WTC11 (cell line): ENCODE measurements at regions not wholly inside any gene's neighbourhood (a gene's known extent, or its start where the extent isn't known, plus 50 kb on each side); places are given as distances from the start of the nearest gene placed in this dataset.

Experiments
- ATAC-seq: fragments of 200-7000 bp; cut with Tn5 transposase; 2 replicates; pipeline ENCODE4 v1.10.0; 2021; ENCODE audit warnings: mild to moderate bottlenecking, moderate library complexity
- CTCF ChIA-PET: fragments of 300-600 bp; sonication (Branson Sonifier 250); formaldehyde crosslinking; loops from one replicate; lab custom pipeline; 2021; ENCODE audit warnings: antibody characterized with exemption; lab: Charles Lee
- POLR2A ChIA-PET: fragments of 350-600 bp; sonication (Branson Sonifier 250); formaldehyde crosslinking; loops from one replicate; lab custom pipeline; 2021; ENCODE audit warnings: antibody characterized with exemption; lab: Charles Lee
- DNase-seq: peaks from one replicate; pipeline ENCODE4 v3.0.0; 2021; ENCODE audit warnings: low spot score
- H3K27ac Mint-ChIP-seq: 2 replicates; pipeline ENCODE4 v1.8.0; 2021; ENCODE audit warnings: mixed read lengths
- H3K27me3 Mint-ChIP-seq: 2 replicates; pipeline ENCODE4 v1.8.0; 2021; ENCODE audit warnings: low read depth, mild to moderate bottlenecking, moderate library complexity, mixed read lengths
- H3K36me3 Mint-ChIP-seq: 2 replicates; pipeline ENCODE4 v1.8.0; 2021; ENCODE audit warnings: mixed read lengths
- H3K4me1 Mint-ChIP-seq: 2 replicates; pipeline ENCODE4 v1.8.0; 2022; ENCODE audit warnings: mixed read lengths
- H3K4me3 Mint-ChIP-seq: 2 replicates; pipeline ENCODE4 v1.8.0; 2021; ENCODE audit warnings: mild to moderate bottlenecking, moderate library complexity, mixed read lengths
- H3K9me3 Mint-ChIP-seq: 2 replicates; pipeline ENCODE4 v1.8.0; 2021; ENCODE audit warnings: mixed read lengths
- AR ChIP-seq: fragments of 250-450 bp; sonication (Bioruptor Pico); IDR thresholded peaks from 2 replicates; pipeline ENCODE4 v1.9.0; 2021; ENCODE audit warnings: mild to moderate bottlenecking
- ATF1 ChIP-seq: sonication (generic); formaldehyde crosslinking; IDR thresholded peaks from 2 replicates; pipeline ENCODE4 v1.8.1; 2023; ENCODE audit warnings: mild to moderate bottlenecking, moderate library complexity, missing genetic modification reagents
- CDX4 ChIP-seq: fragments of 250-450 bp; sonication (Bioruptor Pico); IDR thresholded peaks from 2 replicates; pipeline ENCODE4 v1.9.0; 2021; ENCODE audit warnings: moderate library complexity, mild to moderate bottlenecking, inconsistent platforms, borderline replicate concordance
- CREM ChIP-seq: sonication (generic); formaldehyde crosslinking; IDR thresholded peaks from 2 replicates; pipeline ENCODE4 v1.8.1; 2022; ENCODE audit warnings: mild to moderate bottlenecking, missing genetic modification reagents, moderate library complexity
- FOXJ3 ChIP-seq: sonication (generic); formaldehyde crosslinking; IDR thresholded peaks from 2 replicates; pipeline ENCODE4 v1.9.0; 2021; ENCODE audit warnings: missing genetic modification reagents, mild to moderate bottlenecking, borderline replicate concordance
- FOXK1 ChIP-seq: sonication (generic); formaldehyde crosslinking; IDR thresholded peaks from 2 replicates; pipeline ENCODE4 v1.8.0; 2022; ENCODE audit warnings: mild to moderate bottlenecking, moderate library complexity, missing genetic modification reagents
- FOXP4 ChIP-seq: sonication (generic); formaldehyde crosslinking; IDR thresholded peaks from 2 replicates; pipeline ENCODE4 v1.8.0; 2022; ENCODE audit warnings: mild to moderate bottlenecking, missing genetic modification reagents
- GRHL2 ChIP-seq: fragments of 250-450 bp; sonication (Bioruptor Pico); IDR thresholded peaks from 2 replicates; pipeline ENCODE4 v1.8.0; 2022; ENCODE audit warnings: mild to moderate bottlenecking, moderate library complexity; ENCODE audit not compliant: insufficient replicate concordance, severe bottlenecking
- GTF2I ChIP-seq: fragments of 250-450 bp; sonication (Bioruptor Pico); conservative IDR thresholded peaks from 2 replicates; pipeline ENCODE4 v1.4.0; 2021; ENCODE audit warnings: mild to moderate bottlenecking
- IRF1 ChIP-seq: sonication (generic); formaldehyde crosslinking; IDR thresholded peaks from 2 replicates; pipeline ENCODE4 v1.8.0; 2023; ENCODE audit warnings: missing genetic modification reagents
- IRF2 ChIP-seq: sonication (generic); formaldehyde crosslinking; IDR thresholded peaks from 2 replicates; pipeline ENCODE4 v1.8.0; 2022; ENCODE audit warnings: low read depth, missing genetic modification reagents, borderline replicate concordance
- JAZF1 ChIP-seq: fragments of 250-450 bp; sonication (Bioruptor Pico); IDR thresholded peaks from 2 replicates; pipeline ENCODE4 v1.9.0; 2021; ENCODE audit warnings: moderate library complexity, mild to moderate bottlenecking, inconsistent platforms
- KAT7 ChIP-seq: sonication (generic); formaldehyde crosslinking; IDR thresholded peaks from 2 replicates; pipeline ENCODE4 v1.8.1; 2023; ENCODE audit warnings: missing genetic modification reagents, mild to moderate bottlenecking, borderline replicate concordance
- NFATC4 ChIP-seq: fragments of 250-450 bp; sonication (Bioruptor Pico); IDR thresholded peaks from 2 replicates; pipeline ENCODE4 v1.9.0; 2021; ENCODE audit warnings: mild to moderate bottlenecking
- NFYB ChIP-seq: sonication (generic); formaldehyde crosslinking; conservative IDR thresholded peaks from 2 replicates; pipeline ENCODE4 v1.8.0; 2022; ENCODE audit warnings: low read depth, missing genetic modification reagents
- PRRX2 ChIP-seq: fragments of 250-450 bp; sonication (Bioruptor Pico); IDR thresholded peaks from 2 replicates; pipeline ENCODE4 v1.8.0; 2021; ENCODE audit warnings: mild to moderate bottlenecking
- RELA ChIP-seq: sonication (generic); formaldehyde crosslinking; IDR thresholded peaks from 2 replicates; pipeline ENCODE4 v1.8.1; 2022; ENCODE audit warnings: missing genetic modification reagents, mild to moderate bottlenecking, borderline replicate concordance
- SMAD3 ChIP-seq: sonication (generic); formaldehyde crosslinking; IDR thresholded peaks from 2 replicates; pipeline ENCODE4 v1.8.0; 2022; ENCODE audit warnings: missing genetic modification reagents, mild to moderate bottlenecking, borderline replicate concordance
- STAT6 ChIP-seq: sonication (generic); formaldehyde crosslinking; conservative IDR thresholded peaks from 2 replicates; pipeline ENCODE4 v1.8.1; 2023; ENCODE audit warnings: mild to moderate bottlenecking, low read depth, missing genetic modification reagents, moderate library complexity
- TCF7 ChIP-seq: sonication (generic); formaldehyde crosslinking; IDR thresholded peaks from 2 replicates; pipeline ENCODE4 v1.8.0; 2022; ENCODE audit warnings: mild to moderate bottlenecking, low read depth, missing genetic modification reagents, moderate library complexity
- TEAD1 ChIP-seq: sonication (generic); formaldehyde crosslinking; IDR thresholded peaks from 2 replicates; pipeline ENCODE4 v1.8.0; 2022; ENCODE audit warnings: mild to moderate bottlenecking, missing genetic modification reagents
- ZNF121 ChIP-seq: sonication (generic); formaldehyde crosslinking; IDR thresholded peaks from 2 replicates; pipeline ENCODE4 v1.8.0; 2023; ENCODE audit warnings: missing genetic modification reagents
- ZSCAN18 ChIP-seq: fragments of 250-450 bp; sonication (Bioruptor Pico); IDR thresholded peaks from 2 replicates; pipeline ENCODE4 v2.1.2; 2022; ENCODE audit warnings: mild to moderate bottlenecking, moderate library complexity

- ChIA-PET POLR2A (no interaction called here), CTCF (no interaction called here)
- no peaks in the 10 kb centered on the region; the same call in 1 of the 2 replicates for H3K27me3 Mint-ChIP-seq
- no peak overlapping the region for H3K27ac Mint-ChIP-seq
- H3K4me3 Mint-ChIP-seq, result no peak overlapping the region
- ATAC-seq (no peak), DNase-seq (no peak)
- H3K9me3 Mint-ChIP-seq, result peaks cover 3% of the 10 kb centered on the region; the same call in 1 of the 2 replicates
- no peaks in the 10 kb centered on the region for H3K36me3 Mint-ChIP-seq
- TF ChIP-seq TEAD1 (CRISPR knock-in tag) (no peak), FOXP4 (CRISPR knock-in tag) (no peak), GTF2I (CRISPR knock-in tag) (no peak), ATF1 (no peak), KAT7 (no peak), IRF1 (CRISPR knock-in tag) (no peak), ZSCAN18 (CRISPR knock-in tag) (no peak), CREM (CRISPR knock-in tag) (no peak), STAT6 (no peak), FOXK1 (CRISPR knock-in tag) (no peak), AR (no peak), NFYB (no peak), SMAD3 (CRISPR knock-in tag) (no peak), TCF7 (CRISPR knock-in tag) (no peak), NFATC4 (no peak), JAZF1 (CRISPR knock-in tag) (no peak), FOXJ3 (no peak), ZNF121 (no peak)
- peaks cover 9% of the 10 kb centered on the region for H3K4me1 Mint-ChIP-seq
Observed at GRCh38 chr12:88940854-88941253, 360.6 kb upstream of the KITLG start.

- H3K4me1 Mint-ChIP-seq, result peaks cover 28% of the 10 kb centered on the region
- H3K36me3 Mint-ChIP-seq, result no peaks in the 10 kb centered on the region
- peaks cover 2% of the 10 kb centered on the region; the same call in 1 of the 2 replicates for H3K9me3 Mint-ChIP-seq
- H3K27ac Mint-ChIP-seq, result no peak overlapping the region
- H3K27me3 Mint-ChIP-seq, result no peaks in the 10 kb centered on the region
- H3K4me3 Mint-ChIP-seq, result no peak overlapping the region
- ChIA-PET CTCF (no interaction called here), POLR2A (no interaction called here)
- DNase-seq, result no peak
- no peak for ATAC-seq
- TF ChIP-seq CDX4 (CRISPR knock-in tag) (no peak), KAT7 (no peak), AR (no peak), RELA (no peak), IRF2 (CRISPR knock-in tag) (no peak), PRRX2 (CRISPR knock-in tag) (no peak), GRHL2 (CRISPR knock-in tag) (no peak)
Observed at GRCh38 chr12:88935856-88936255, 355.6 kb upstream of the KITLG start.
